ENCODE measurements at regions not wholly inside any gene's neighbourhood (a gene's known extent, or its start where the extent isn't known, plus 50 kb on each side); places are given as distances from the start of the nearest gene placed in this dataset.
"Not testable (repeated sequence)": the region's sequence is repeated elsewhere in the genome, so short reads cannot be mapped to it uniquely, and the experiment has no call there.

GRCh38 chr11:67803519-67803918, 129.1 kb upstream of the ALDH3B2 start:
- not testable (repeated sequence) for TF ChIP-seq BRCA1 (IDR thresholded peaks at IDR 0.05; ENCODE audit: low read depth, low read length); CTCF (IDR thresholded peaks at IDR 0.05; ENCODE audit: control extremely low read depth in 1 of 3, insufficient read depth in 1 of 3, low read depth in 1 of 3, low read length in 3 of 3); YY1 (IDR thresholded peaks at IDR 0.05; ENCODE audit: low read depth, low read length); ATF2 (IDR thresholded peaks at IDR 0.05; ENCODE audit: low read length); CEBPB (IDR thresholded peaks at IDR 0.05; ENCODE audit: low read depth, low read length); NRF1 (IDR thresholded peaks at IDR 0.05; ENCODE audit: low read depth, low read length); JUND (IDR thresholded peaks at IDR 0.05; ENCODE audit: low read length); CHD7 (IDR thresholded peaks at IDR 0.05; ENCODE audit: insufficient replicate concordance, low read length); SP1 (IDR thresholded peaks at IDR 0.05; ENCODE audit: low read depth, low read length); CBX8 (IDR thresholded peaks at IDR 0.05; ENCODE audit: borderline replicate concordance, low read depth, low read length); SRF (IDR thresholded peaks at IDR 0.05; ENCODE audit: low read depth, low read length)

Data from H1 (cell line).